ENCODE measurements at regions not wholly inside any gene's neighbourhood (a gene's known extent, or its start where the extent isn't known, plus 50 kb on each side); places are given as distances from the start of the nearest gene placed in this dataset.

DNA sequence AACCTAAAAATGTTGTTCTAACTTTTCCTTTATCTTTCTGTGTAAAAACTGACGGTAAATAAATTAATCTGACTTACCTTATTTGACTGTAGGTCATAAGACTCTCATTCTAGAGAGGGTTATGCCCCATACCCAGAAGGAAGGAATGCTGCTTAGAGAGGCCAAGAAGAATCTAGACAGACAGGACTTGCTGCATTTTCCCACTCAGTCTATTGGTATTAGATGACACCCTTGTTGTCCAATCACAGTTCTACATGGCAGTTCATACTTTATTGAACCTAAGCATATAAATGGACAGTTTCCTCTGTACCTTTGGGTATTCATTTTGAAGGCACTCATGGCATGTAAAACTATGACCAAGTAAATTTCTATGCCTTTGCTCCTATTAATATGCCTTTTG is 359.6 kb upstream of the ID4 start:
- no peak for TF ChIP-seq CTCF (IDR thresholded peaks at IDR 0.05; ENCODE audit: low read depth, low read length, poor library complexity, severe bottlenecking)
- TF ChIP-seq EZH2phosphoT487 (IDR thresholded peaks at IDR 0.05; ENCODE audit: borderline replicate concordance, low read length): no peak
